ENCODE measurements at regions not wholly inside any gene's neighbourhood (a gene's known extent, or its start where the extent isn't known, plus 50 kb on each side); places are given as distances from the start of the nearest gene placed in this dataset.
A peak's percentile ranks its signal among the peaks of the same experiment; 100 is the strongest.

- DNase-seq, result peak; percentile 6
These were observed 389.1 kb downstream of the GRIN2B start for GRCh38 chr12:13592063-13592942.

- no peak for DNase-seq
These were observed 389.9 kb downstream of the GRIN2B start for GRCh38 chr12:13591488-13591887.

GRCh38 chr12:13591059-13591458, 390.3 kb downstream of the GRIN2B start:
- no peak for DNase-seq

GRCh38 chr12:13588574-13588973, 392.0 kb downstream of the EMP1 start:
- no peak for DNase-seq

GRCh38 chr12:13587721-13588390, 391.3 kb downstream of the EMP1 start:
- DNase-seq, result no peak

- no peak for DNase-seq
These were observed 389.8 kb downstream of the EMP1 start for GRCh38 chr12:13586361-13586760.

- no peak for DNase-seq
These were observed 388.0 kb downstream of the EMP1 start for GRCh38 chr12:13584541-13584940.

- DNase-seq, result no peak
These were observed 387.1 kb downstream of the EMP1 start for GRCh38 chr12:13583630-13584029.

GRCh38 chr12:13582421-13582820, 385.9 kb downstream of the EMP1 start:
- no peak for DNase-seq

GRCh38 chr12:13581031-13581430, 384.5 kb downstream of the EMP1 start:
- DNase-seq, result no peak

GRCh38 chr12:13580206-13580605, 383.7 kb downstream of the EMP1 start:
- no peak for DNase-seq

- no peak for DNase-seq
These were observed 380.5 kb downstream of the EMP1 start for GRCh38 chr12:13576935-13577500.

GRCh38 chr12:13573698-13574321, 377.3 kb downstream of the EMP1 start:
- no peak for DNase-seq

GRCh38 chr12:13571035-13571434, 374.5 kb downstream of the EMP1 start:
- DNase-seq, result no peak

- DNase-seq, result no peak
These were observed 373.6 kb downstream of the EMP1 start for GRCh38 chr12:13570005-13570694.

GRCh38 chr12:13566292-13566691, 369.8 kb downstream of the EMP1 start:
- no peak for DNase-seq

- DNase-seq, result no peak
These were observed 367.8 kb downstream of the EMP1 start for GRCh38 chr12:13564266-13564810.

- no peak for DNase-seq
These were observed 367.2 kb downstream of the EMP1 start for GRCh38 chr12:13563743-13564125.

GRCh38 chr12:13562915-13563742, 366.6 kb downstream of the EMP1 start:
- DNase-seq, result no peak

GRCh38 chr12:13561923-13562322, 365.4 kb downstream of the EMP1 start:
- no peak for DNase-seq

- DNase-seq, result no peak
These were observed 362.9 kb downstream of the EMP1 start for GRCh38 chr12:13559318-13559978.

Data from hematopoietic multipotent progenitor cell treated with erythropoietin and hydrocortisone succinate and interleukin-3 and kit ligand, for 6 days (in vitro differentiated cells).